Activated CD4-positive, alpha-beta T cell treated with anti-CD3 and anti-CD28 coated beads, Interleukin-2, amount 50 U/mL, for 16 hours (primary cell): ENCODE measurements at regions not wholly inside any gene's neighbourhood (a gene's known extent, or its start where the extent isn't known, plus 50 kb on each side); places are given as distances from the start of the nearest gene placed in this dataset.
"Not testable (repeated sequence)": the region's sequence is repeated elsewhere in the genome, so short reads cannot be mapped to it uniquely, and the experiment has no call there.

Source experiments
- DNase-seq: peaks from one replicate; pipeline ENCODE4 v3.0.0-alpha.2; 2020

DNA sequence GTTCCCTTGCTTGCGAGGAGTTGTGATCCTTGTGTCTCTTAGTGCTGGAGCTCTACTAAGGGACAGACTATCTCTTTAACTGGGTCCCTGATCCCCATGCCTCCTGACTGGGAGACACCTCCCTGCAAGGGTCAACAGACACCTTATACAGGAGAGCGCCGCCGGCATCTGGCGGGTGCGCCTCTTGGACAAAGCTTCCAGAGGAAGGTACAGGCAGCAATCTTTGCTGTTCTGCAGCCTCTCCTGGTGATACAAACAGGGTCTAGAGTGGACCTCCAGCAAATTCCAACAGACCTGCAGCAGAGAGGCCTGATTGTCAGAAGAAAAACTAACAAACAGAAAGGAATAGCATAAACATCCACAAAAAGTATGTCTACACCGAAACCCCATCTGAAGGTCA is 115.6 kb upstream of the ITM2A start:
- no peak for DNase-seq

DNA sequence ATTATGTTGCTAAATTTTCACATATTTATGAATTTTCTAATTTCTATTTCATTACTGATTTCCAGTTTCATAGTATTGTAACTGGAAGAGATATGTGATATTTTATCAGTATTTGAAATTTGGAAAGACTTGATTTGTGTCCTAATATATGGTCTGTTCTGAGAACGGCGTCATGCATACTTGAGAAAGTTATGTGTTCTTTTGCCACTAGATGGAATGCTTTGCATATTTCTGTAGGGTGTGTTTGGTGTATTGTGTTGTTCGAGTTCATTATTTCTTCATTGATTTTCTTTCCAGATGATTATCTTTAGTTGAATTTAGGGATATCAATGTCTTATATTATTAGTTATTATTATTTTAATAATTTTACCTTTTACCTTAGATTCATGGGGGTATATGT is 110.6 kb upstream of the ITM2A start:
- no peak for DNase-seq

DNA sequence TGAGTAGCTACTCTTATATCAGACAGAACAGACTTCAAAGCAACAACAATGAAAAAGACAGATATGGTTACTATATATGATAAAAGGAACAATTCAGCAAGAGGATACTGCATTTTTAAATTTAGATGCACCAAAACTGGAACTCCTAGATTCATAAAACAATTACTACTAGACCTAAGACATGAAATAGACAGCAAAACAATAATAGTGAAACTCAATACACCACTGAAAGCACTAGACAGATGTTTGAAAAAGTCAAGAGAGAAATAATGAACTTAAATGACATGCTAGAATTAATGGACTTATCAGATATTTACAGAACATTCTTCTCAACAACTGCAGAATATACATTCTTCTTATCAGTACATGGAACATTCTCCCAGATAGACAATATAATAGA is 99.5 kb upstream of the ITM2A start:
- DNase-seq = no peak

DNA sequence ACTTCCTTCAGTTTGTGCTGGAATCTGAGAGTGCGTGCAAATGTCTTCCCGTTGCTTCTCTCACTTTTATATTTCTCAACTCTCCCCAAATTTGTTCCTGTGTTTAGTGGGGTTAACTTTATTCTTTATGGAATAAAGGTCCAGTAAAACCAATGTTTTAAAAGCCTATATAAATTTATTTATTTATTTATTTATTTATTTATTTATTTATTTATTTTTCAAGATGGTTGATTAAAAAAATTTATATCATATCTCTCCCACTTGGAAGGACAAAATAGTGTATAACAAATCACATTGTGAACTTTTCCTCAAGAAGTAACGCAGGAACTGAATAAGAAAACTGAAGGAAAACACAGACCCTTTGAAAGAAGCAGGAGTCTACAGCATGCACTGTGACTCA is 95.3 kb upstream of the ITM2A start:
- no peak for DNase-seq

DNA sequence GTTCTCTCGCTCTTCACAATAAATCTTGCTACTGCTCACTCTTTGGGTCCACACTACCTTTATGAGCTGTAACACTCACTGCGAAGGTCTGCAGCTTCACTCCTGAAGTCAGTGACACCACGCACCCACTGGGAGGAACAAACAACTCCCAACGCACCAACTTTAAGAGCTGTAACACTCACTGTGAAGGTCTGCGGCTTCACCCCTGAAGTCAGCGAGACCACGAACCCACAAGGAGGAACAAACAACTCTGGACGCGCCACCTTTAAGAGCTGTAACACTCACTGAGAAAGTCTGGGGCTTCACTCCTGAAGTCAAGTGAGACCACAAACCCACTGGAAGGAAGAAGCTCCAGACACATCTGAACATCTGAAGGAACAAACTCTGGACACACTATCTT is 89.5 kb upstream of the ITM2A start:
- DNase-seq = not testable (repeated sequence)

DNA sequence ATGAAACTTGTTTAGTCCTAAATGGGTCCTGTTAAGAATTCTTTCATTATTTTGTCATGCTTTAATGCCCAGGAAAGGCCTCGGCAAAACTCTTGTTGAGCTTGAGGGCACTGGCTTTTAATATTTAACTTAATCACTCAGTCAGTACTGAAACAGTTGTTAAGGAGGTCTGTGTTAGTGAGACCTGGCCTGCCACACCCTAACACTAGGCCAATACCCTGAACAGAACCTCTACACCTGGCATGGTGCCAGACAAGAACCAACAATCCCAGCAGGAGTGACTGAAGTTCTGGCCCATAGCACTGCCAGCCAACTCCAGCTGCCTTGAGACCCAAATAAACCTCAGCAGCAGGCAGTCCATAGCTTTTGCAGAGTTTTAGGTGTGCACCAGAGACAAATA is 85.7 kb upstream of the ITM2A start:
- no peak for DNase-seq

DNA sequence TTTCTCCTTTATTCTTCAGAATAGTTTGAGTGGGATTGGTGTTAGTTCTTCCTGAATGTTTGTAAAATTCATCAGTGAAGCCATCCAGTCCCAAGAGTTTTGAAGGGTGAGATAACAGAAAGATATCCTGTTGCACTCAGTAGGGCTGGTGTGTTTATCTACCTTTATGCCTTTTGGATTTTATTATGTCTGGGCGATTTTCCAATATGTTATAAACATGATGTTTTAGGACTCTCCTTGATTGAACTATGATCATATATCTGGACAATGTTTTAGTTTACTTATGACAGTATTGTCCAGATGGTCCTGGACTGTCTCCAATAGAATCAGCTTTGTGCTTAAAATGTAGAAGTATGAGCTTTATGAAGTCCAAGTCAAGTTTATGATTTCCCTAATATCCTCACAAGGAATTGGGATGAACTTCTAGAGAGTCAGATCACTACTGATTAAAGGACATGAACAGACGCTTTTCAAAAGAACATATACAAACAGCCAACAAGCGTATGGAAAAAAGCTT is 77.6 kb upstream of the ITM2A start:
- no peak for DNase-seq

DNA sequence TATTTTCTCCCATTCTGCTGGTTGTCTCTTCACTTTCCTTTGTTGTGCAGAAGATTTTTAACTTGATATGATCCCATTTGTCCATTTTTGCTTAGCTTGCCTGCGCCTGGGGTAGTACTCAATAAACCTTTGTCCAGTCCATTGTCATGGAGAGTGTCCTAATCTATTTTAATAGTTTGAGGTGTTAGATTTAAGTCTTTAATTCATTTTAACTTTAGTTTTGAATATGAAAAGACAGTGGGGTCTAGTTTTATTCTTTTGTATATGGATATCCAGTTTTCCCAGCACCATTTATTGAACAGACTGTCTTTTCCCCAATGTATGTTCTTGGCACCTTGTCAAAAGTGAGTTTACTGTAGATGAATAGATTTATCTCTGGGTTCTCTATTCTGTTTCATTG is 76.0 kb upstream of the ITM2A start:
- DNase-seq = no peak

DNA sequence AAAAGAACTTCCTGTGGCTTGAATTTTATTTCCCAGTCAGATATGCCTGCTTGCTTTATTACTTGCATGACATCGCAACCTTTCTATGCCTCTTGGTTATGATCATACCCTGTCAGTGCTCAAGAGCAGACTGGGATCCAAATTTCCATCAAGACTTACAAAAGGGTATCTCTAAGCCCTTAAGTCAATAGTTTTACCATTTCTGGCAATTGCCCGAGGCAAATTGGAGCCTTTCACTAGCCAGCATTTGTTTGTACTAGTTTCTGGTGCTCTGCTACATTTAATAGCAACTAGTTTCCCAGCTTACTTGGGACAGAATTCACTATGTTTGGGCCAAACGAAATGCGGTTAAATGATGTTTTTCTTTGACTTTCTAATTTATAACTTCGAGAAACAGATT is 73.2 kb upstream of the ITM2A start:
- DNase-seq = no peak
